ENCODE measurements at regions not wholly inside any gene's neighbourhood (a gene's known extent, or its start where the extent isn't known, plus 50 kb on each side); places are given as distances from the start of the nearest gene placed in this dataset.

- TF ChIP-seq TAF1 (IDR thresholded peaks at IDR 0.05; ENCODE audit: low read depth): no peak
- no peak for TF ChIP-seq TCF12 (IDR thresholded peaks at IDR 0.05; ENCODE audit: low read depth)
- no peak for TF ChIP-seq USF1 (IDR thresholded peaks at IDR 0.05)
- TF ChIP-seq EGR1 (IDR thresholded peaks at IDR 0.05): no peak
- no peak for TF ChIP-seq MAX (IDR thresholded peaks at IDR 0.05)
- TF ChIP-seq FOXM1 (IDR thresholded peaks at IDR 0.05; ENCODE audit: borderline replicate concordance, low read depth): no peak
- TF ChIP-seq EP300 (IDR thresholded peaks at IDR 0.05; ENCODE audit: borderline replicate concordance): no peak
- TF ChIP-seq ZBTB7A (IDR thresholded peaks at IDR 0.05; ENCODE audit: low read depth): no peak
Observed at GRCh38 chr14:22484632-22485031, 104.4 kb downstream of the DAD1 start.
